ENCODE measurements at regions not wholly inside any gene's neighbourhood (a gene's known extent, or its start where the extent isn't known, plus 50 kb on each side); places are given as distances from the start of the nearest gene placed in this dataset.

GRCh38 chr5:143685246-143685815 is 126.6 kb upstream of the HMHB1 start:
- H3K4me1 ChIP-seq (ENCODE audit: insufficient read depth), result peaks cover 4% of the 10 kb centered on the region
- WGBS (ENCODE audit: low lambda C conversion rate, missing lambda C conversion rate), result 92% methylated on average over 2 of the region's 2 CpGs
- no peak overlapping the region for H3K27ac ChIP-seq
- no peaks in the 10 kb centered on the region for H3K36me3 ChIP-seq (replicated peaks; ENCODE audit: insufficient read depth, low read depth)
- no peaks in the 10 kb centered on the region for H3K79me2 ChIP-seq
- H3K4me2 ChIP-seq, result no peak overlapping the region
- DNase-seq (ENCODE audit: low spot score), result no peak
- H2AFZ ChIP-seq, result no peak overlapping the region
- H3K4me3 ChIP-seq, result no peak overlapping the region
- no peaks in the 10 kb centered on the region for H3K9me2 ChIP-seq (replicated peaks; ENCODE audit: insufficient read depth)
- H4K20me1 ChIP-seq (ENCODE audit: insufficient read depth, poor library complexity, severe bottlenecking), result no peaks in the 10 kb centered on the region
- TF ChIP-seq EZH2phosphoT487 (IDR thresholded peaks at IDR 0.05; ENCODE audit: low read depth, severe bottlenecking, unreplicated experiment) (no peak), CTCF (IDR thresholded peaks at IDR 0.05; ENCODE audit: poor library complexity) (peak; percentile 32), EZH2 (IDR thresholded peaks at IDR 0.05; ENCODE audit: borderline replicate concordance) (no peak)
- no peaks in the 10 kb centered on the region for H3K9me3 ChIP-seq (ENCODE audit: low read depth)
- H3K27me3 ChIP-seq, result no peaks in the 10 kb centered on the region

- H2AFZ ChIP-seq, result no peak overlapping the region
- no peaks in the 10 kb centered on the region for H4K20me1 ChIP-seq (ENCODE audit: insufficient read depth, poor library complexity, severe bottlenecking)
- no peak overlapping the region for H3K27ac ChIP-seq
- DNase-seq (ENCODE audit: low spot score), result no peak
- no peak overlapping the region for H3K4me2 ChIP-seq
- H3K9me2 ChIP-seq (replicated peaks; ENCODE audit: insufficient read depth), result no peaks in the 10 kb centered on the region
- no peaks in the 10 kb centered on the region for H3K9me3 ChIP-seq (ENCODE audit: low read depth)
- no peaks in the 10 kb centered on the region for H3K27me3 ChIP-seq
- no peaks in the 10 kb centered on the region for H3K36me3 ChIP-seq (replicated peaks; ENCODE audit: insufficient read depth, low read depth)
- no peak for TF ChIP-seq CTCF (IDR thresholded peaks at IDR 0.05; ENCODE audit: poor library complexity)
- WGBS (ENCODE audit: low lambda C conversion rate, missing lambda C conversion rate), result 75% methylated on average over 1 of the region's 1 CpG
- peaks cover 4% of the 10 kb centered on the region for H3K4me1 ChIP-seq (ENCODE audit: insufficient read depth)
- H3K4me3 ChIP-seq, result no peak overlapping the region
- H3K79me2 ChIP-seq, result no peaks in the 10 kb centered on the region
Measured at GRCh38 chr5:143683459-143683858, 128.5 kb upstream of the HMHB1 start.

GRCh38 chr5:143682929-143683386 is 129.0 kb upstream of the HMHB1 start:
- Histone ChIP-seq H3K4me2 (no peak overlapping the region), H3K4me3 (no peak overlapping the region)

More at GRCh38 chr5:143682929-143683386, 129.0 kb upstream of the HMHB1 start:
- DNase-seq (ENCODE audit: low spot score), result no peak
- no peaks in the 10 kb centered on the region for H3K36me3 ChIP-seq (replicated peaks; ENCODE audit: insufficient read depth, low read depth)
- no peaks in the 10 kb centered on the region for H3K9me3 ChIP-seq (ENCODE audit: low read depth)
- H3K4me1 ChIP-seq (ENCODE audit: insufficient read depth), result peaks cover 4% of the 10 kb centered on the region
- no peaks in the 10 kb centered on the region for H3K9me2 ChIP-seq (replicated peaks; ENCODE audit: insufficient read depth)
- no peak for TF ChIP-seq CTCF (IDR thresholded peaks at IDR 0.05; ENCODE audit: poor library complexity)
- no peak for TF ChIP-seq EZH2 (IDR thresholded peaks at IDR 0.05; ENCODE audit: borderline replicate concordance)
- TF ChIP-seq EZH2phosphoT487 (IDR thresholded peaks at IDR 0.05; ENCODE audit: low read depth, severe bottlenecking, unreplicated experiment), result no peak
- WGBS (ENCODE audit: low lambda C conversion rate, missing lambda C conversion rate), result 62% methylated on average over 3 of the region's 3 CpGs
- H3K27me3 ChIP-seq, result no peaks in the 10 kb centered on the region
- H4K20me1 ChIP-seq (ENCODE audit: insufficient read depth, poor library complexity, severe bottlenecking), result no peaks in the 10 kb centered on the region
- no peak overlapping the region for H3K27ac ChIP-seq
- no peak overlapping the region for H2AFZ ChIP-seq
- no peaks in the 10 kb centered on the region for H3K79me2 ChIP-seq

Data from hepatocyte (in vitro differentiated cells).